ENCODE measurements at regions not wholly inside any gene's neighbourhood (a gene's known extent, or its start where the extent isn't known, plus 50 kb on each side); places are given as distances from the start of the nearest gene placed in this dataset.

- TF ChIP-seq ZBTB40 (IDR thresholded peaks at IDR 0.05) (no peak), ZBTB40 (CRISPR knock-in tag; IDR thresholded peaks at IDR 0.05) (no peak)
Observed at GRCh38 chr7:17526621-17527020, 228.2 kb downstream of the AHR start (continued).

GRCh38 chr7:17528636-17529035 is 230.2 kb downstream of the AHR start:
- H2AFZ ChIP-seq (ENCODE audit: low read length) = no peak overlapping the region
- DNase-seq (ENCODE audit: low spot score) = no peak
- no peaks in the 10 kb centered on the region for H4K20me1 ChIP-seq (ENCODE audit: insufficient read depth, low read length)
- no peaks in the 10 kb centered on the region; a peak in 1 of 5 replicates for H3K27me3 ChIP-seq (ENCODE audit: control insufficient read depth in 1 of 2, insufficient read depth in 2 of 2, low read length in 2 of 2)
- POLR2A ChIA-PET = no interaction called here
- H3K9ac ChIP-seq (ENCODE audit: insufficient read depth, low read depth, low read length) = no peak overlapping the region
- H3K4me2 ChIP-seq (ENCODE audit: low read depth, low read length) = no peak overlapping the region
- no TSS peak for BruUV-seq (replicated peaks)
- H3K4me3 ChIP-seq (replicated peaks in 1 of 3; ENCODE audit: insufficient read depth in 1 of 3, low read depth in 2 of 3, low read length in 3 of 3) = no peak overlapping the region
- in situ Hi-C loops (cut with HindIII; ENCODE audit: extremely low pct_ligation_motif_present, low pct_unique_long_range_greater_than_20kb) (loop anchor here (25.0 kb wide), 1 partner anchor 591 kb away; no protein-coding TSS in a partner anchor), intact Hi-C loops (cut with micrococcal nuclease; ENCODE audit: unreplicated experiment) (loop anchor here (10.0 kb wide), 1 partner anchor 184 kb away; no protein-coding TSS in a partner anchor)
- no peak for ATAC-seq
- no peaks in the 10 kb centered on the region for H3K36me3 ChIP-seq (replicated peaks in 1 of 2; ENCODE audit: control insufficient read depth in 1 of 2, insufficient read depth in 2 of 2, low read length in 2 of 2)
- FAIRE-seq = no peak
- no peaks in the 10 kb centered on the region for H3K9me3 ChIP-seq (ENCODE audit: low read length)
- H3K27ac ChIP-seq (ENCODE audit: extremely low read length, insufficient read depth, low read length) = no peak overlapping the region
- CTCF ChIA-PET (ENCODE audit: low intra/inter-chr PET ratio, low total read pairs) = no interaction called here
- H3K79me2 ChIP-seq (ENCODE audit: insufficient read depth, low read length) = no peaks in the 10 kb centered on the region
- peaks cover 24% of the 10 kb centered on the region for H3K4me1 ChIP-seq (ENCODE audit: insufficient read depth, low read length)
- TF ChIP-seq ZNF275 (CRISPR knock-in tag; IDR thresholded peaks at IDR 0.05; ENCODE audit: borderline replicate concordance) (no peak), HNF4A (CRISPR knock-in tag; IDR thresholded peaks at IDR 0.05) (no peak), ZNF776 (CRISPR knock-in tag; IDR thresholded peaks at IDR 0.05) (no peak), CBFB (CRISPR knock-in tag; IDR thresholded peaks at IDR 0.05) (no peak), KDM5B (CRISPR knock-in tag; IDR thresholded peaks at IDR 0.05; ENCODE audit: borderline replicate concordance) (no peak), ZNF597 (CRISPR knock-in tag; IDR thresholded peaks at IDR 0.05) (no peak), ZNF780A (CRISPR knock-in tag; IDR thresholded peaks at IDR 0.05) (no peak), RAD21 (CRISPR knock-in tag; IDR thresholded peaks at IDR 0.05) (no peak), ZNF232 (CRISPR knock-in tag; IDR thresholded peaks at IDR 0.05; ENCODE audit: borderline replicate concordance) (no peak), PHF5A (CRISPR knock-in tag; IDR thresholded peaks at IDR 0.05; ENCODE audit: low read depth, unreplicated experiment) (no peak)

All from HepG2 (cell line).